PC-9 (cell line): ENCODE measurements at regions not wholly inside any gene's neighbourhood (a gene's known extent, or its start where the extent isn't known, plus 50 kb on each side); places are given as distances from the start of the nearest gene placed in this dataset.

Experiments used
- CTCF ChIP-seq: fragments of 200-600 bp; sonication (generic); conservative IDR thresholded peaks from 2 replicates; pipeline ENCODE4 v1.6.1; 2017; ENCODE audit warnings: mixed run types, antibody characterized with exemption, mild to moderate bottlenecking, moderate library complexity
- EZH2 ChIP-seq: fragments of 200-600 bp; sonication (generic); IDR thresholded peaks from 2 replicates; pipeline ENCODE4 v1.8.0; 2017; ENCODE audit warnings: antibody characterized with exemption, low read depth

DNA sequence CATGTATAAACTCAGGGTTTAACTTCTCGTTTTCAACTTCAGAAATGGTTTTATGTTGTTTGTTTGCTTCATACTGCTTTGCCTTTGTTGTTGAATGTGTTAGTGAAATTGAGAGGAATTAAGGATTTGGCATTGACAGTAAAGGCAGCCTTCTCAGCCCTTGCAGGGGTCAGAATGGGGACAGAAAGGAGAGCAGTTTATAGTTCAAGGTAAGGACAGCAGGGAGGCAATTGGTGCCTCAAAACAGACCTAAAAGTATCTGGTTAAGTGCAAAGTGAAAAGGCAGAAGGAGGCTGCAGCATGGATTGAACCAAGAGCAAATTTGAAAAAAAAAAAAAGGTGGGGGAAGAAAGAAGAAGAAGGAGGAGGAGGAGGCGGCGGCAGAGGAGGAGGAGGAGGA lies 835.0 kb upstream of the ADGRL3 start:
- TF ChIP-seq EZH2 (no peak), CTCF (no peak)
